B cell (primary cell): ENCODE measurements at regions not wholly inside any gene's neighbourhood (a gene's known extent, or its start where the extent isn't known, plus 50 kb on each side); places are given as distances from the start of the nearest gene placed in this dataset.

Experiments used
- EZH2 ChIP-seq: IDR thresholded peaks from 2 replicates; pipeline ENCODE4 v1.6.1; 2012; ENCODE audit warnings: borderline replicate concordance, low read depth, mild to moderate bottlenecking, moderate library complexity, low read length; ENCODE audit not compliant: insufficient read depth, poor library complexity, severe bottlenecking
- TF ChIP-seq, protein P1 (sequence below): fragments of 200-600 bp; IDR thresholded peaks from one replicate; pipeline ENCODE4 v1.8.0; 2022; ENCODE audit warnings: antibody characterized with exemption, mild to moderate bottlenecking

- TF ChIP-seq, protein P1, sequence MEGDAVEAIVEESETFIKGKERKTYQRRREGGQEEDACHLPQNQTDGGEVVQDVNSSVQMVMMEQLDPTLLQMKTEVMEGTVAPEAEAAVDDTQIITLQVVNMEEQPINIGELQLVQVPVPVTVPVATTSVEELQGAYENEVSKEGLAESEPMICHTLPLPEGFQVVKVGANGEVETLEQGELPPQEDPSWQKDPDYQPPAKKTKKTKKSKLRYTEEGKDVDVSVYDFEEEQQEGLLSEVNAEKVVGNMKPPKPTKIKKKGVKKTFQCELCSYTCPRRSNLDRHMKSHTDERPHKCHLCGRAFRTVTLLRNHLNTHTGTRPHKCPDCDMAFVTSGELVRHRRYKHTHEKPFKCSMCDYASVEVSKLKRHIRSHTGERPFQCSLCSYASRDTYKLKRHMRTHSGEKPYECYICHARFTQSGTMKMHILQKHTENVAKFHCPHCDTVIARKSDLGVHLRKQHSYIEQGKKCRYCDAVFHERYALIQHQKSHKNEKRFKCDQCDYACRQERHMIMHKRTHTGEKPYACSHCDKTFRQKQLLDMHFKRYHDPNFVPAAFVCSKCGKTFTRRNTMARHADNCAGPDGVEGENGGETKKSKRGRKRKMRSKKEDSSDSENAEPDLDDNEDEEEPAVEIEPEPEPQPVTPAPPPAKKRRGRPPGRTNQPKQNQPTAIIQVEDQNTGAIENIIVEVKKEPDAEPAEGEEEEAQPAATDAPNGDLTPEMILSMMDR = no peak
- TF ChIP-seq EZH2 = no peak
Observed at GRCh38 chr21:35210093-35210492, 161.0 kb upstream of the RUNX1 start.
